Tibial nerve (tissue), 4 donors: ENCODE measurements at regions not wholly inside any gene's neighbourhood (a gene's known extent, or its start where the extent isn't known, plus 50 kb on each side); places are given as distances from the start of the nearest gene placed in this dataset.
"Not testable (repeated sequence)": the region's sequence is repeated elsewhere in the genome, so short reads cannot be mapped to it uniquely, and the experiment has no call there.

Source experiments
- DNase-seq, 2 donors: peaks; one replicate each; pipeline ENCODE4 v3.0.0-alpha.2; 2019; ENCODE audit warnings: low spot score in 2 of 2
- H3K27ac ChIP-seq, 4 donors: fragments of 200-600 bp; sonication (generic) in 3 of 4; one replicate each; pipeline ENCODE4 v1.5.1; 2017 to 2019; ENCODE audit warnings: mild to moderate bottlenecking in 1 of 4
- H3K27me3 ChIP-seq, 2 donors: fragments of 200-600 bp; sonication (generic) in 1 of 2; one replicate each; pipeline versions ENCODE4 v1.5.1 to v1.6.0; 2017 to 2019
- H3K36me3 ChIP-seq, 3 donors: fragments of 200-600 bp; sonication (generic); one replicate each; pipeline ENCODE4 v1.5.1; 2018 to 2019
- H3K4me1 ChIP-seq, 4 donors: fragments of 200-600 bp; sonication (generic) in 3 of 4; one replicate each; pipeline ENCODE4 v1.5.1; 2017 to 2019
- H3K4me3 ChIP-seq, 4 donors: fragments of 200-600 bp; sonication (generic) in 3 of 4; one replicate each; pipeline ENCODE4 v1.5.1; 2017 to 2019; ENCODE audit warnings: mild to moderate bottlenecking in 1 of 4, moderate library complexity in 1 of 4
- H3K9me3 ChIP-seq, 4 donors: fragments of 200-600 bp; sonication (generic) in 3 of 4; one replicate each; pipeline ENCODE4 v1.5.1; 2017 to 2019
- EP300 ChIP-seq, 2 donors: sonication (generic); formaldehyde crosslinking; IDR thresholded peaks; one replicate each; pipeline ENCODE4 v1.6.1; 2017; ENCODE audit warnings: antibody characterized with exemption in 2 of 2, mild to moderate bottlenecking in 1 of 2
- POLR2A ChIP-seq, 2 donors: fragments of 450-650 bp; IDR thresholded peaks; one replicate each; pipeline ENCODE4 v1.6.1; 2017; ENCODE audit warnings: antibody characterized with exemption in 2 of 2, mild to moderate bottlenecking in 2 of 2, moderate library complexity in 2 of 2
- WGBS, 2 donors: methylation state at CpG; one replicate each; pipeline ENCODE4 v1.1.5; 2018; 5-methylcytosine and 5-hydroxymethylcytosine counted together
- TF ChIP-seq, protein P1 (sequence below), 5 experiments: fragments of 200-600 bp in 3 of 5; fragments of 450-650 bp in 2 of 5; sonication (generic) in 3 of 5; IDR thresholded peaks; one replicate each; pipeline ENCODE4 v1.5.1; 2016 to 2019; ENCODE audit warnings: antibody characterized with exemption in 5 of 5, mild to moderate bottlenecking in 3 of 5, moderate library complexity in 2 of 5

GRCh38 chr10:4398602-4399001 is 427.4 kb upstream of the AKR1E2 start:
- H3K4me3 ChIP-seq = no peak overlapping the region
- H3K27me3 ChIP-seq = no peaks in the 10 kb centered on the region
- no peak for TF ChIP-seq EP300 (IDR thresholded peaks at IDR 0.05)
- TF ChIP-seq, protein P1, sequence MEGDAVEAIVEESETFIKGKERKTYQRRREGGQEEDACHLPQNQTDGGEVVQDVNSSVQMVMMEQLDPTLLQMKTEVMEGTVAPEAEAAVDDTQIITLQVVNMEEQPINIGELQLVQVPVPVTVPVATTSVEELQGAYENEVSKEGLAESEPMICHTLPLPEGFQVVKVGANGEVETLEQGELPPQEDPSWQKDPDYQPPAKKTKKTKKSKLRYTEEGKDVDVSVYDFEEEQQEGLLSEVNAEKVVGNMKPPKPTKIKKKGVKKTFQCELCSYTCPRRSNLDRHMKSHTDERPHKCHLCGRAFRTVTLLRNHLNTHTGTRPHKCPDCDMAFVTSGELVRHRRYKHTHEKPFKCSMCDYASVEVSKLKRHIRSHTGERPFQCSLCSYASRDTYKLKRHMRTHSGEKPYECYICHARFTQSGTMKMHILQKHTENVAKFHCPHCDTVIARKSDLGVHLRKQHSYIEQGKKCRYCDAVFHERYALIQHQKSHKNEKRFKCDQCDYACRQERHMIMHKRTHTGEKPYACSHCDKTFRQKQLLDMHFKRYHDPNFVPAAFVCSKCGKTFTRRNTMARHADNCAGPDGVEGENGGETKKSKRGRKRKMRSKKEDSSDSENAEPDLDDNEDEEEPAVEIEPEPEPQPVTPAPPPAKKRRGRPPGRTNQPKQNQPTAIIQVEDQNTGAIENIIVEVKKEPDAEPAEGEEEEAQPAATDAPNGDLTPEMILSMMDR (IDR thresholded peaks at IDR 0.05) = no peak
- TF ChIP-seq POLR2A (IDR thresholded peaks at IDR 0.05) = no peak
- WGBS, 2 donors = 87 to 92% methylated on average over 3 of the region's 3 CpGs
- no peaks in the 10 kb centered on the region for H3K9me3 ChIP-seq
- H3K27ac ChIP-seq = no peak overlapping the region
- no peaks in the 10 kb centered on the region for H3K36me3 ChIP-seq
- H3K4me1 ChIP-seq = no peaks in the 10 kb centered on the region
- no peak for DNase-seq

GRCh38 chr10:4397337-4397736 is 428.7 kb upstream of the AKR1E2 start:
- Histone ChIP-seq H3K27me3 (no peaks in the 10 kb centered on the region), H3K9me3 (no peaks in the 10 kb centered on the region), H3K4me3 (no peak overlapping the region), H3K27ac (no peak overlapping the region), H3K36me3 (no peaks in the 10 kb centered on the region), H3K4me1 (no peaks in the 10 kb centered on the region)
- no peak for DNase-seq
- 79 to 88% methylated on average over 3 of the region's 3 CpGs for WGBS, 2 donors
- TF ChIP-seq EP300 (IDR thresholded peaks at IDR 0.05) (no peak), POLR2A (IDR thresholded peaks at IDR 0.05) (no peak)
- TF ChIP-seq, protein P1 (IDR thresholded peaks at IDR 0.05) = no peak

- Histone ChIP-seq H3K9me3 (no peaks in the 10 kb centered on the region), H3K27ac (no peak overlapping the region)
- WGBS, 2 donors = 90 to 91% methylated on average over 9 of the region's 9 CpGs
These were observed 429.4 kb upstream of the AKR1E2 start for GRCh38 chr10:4396401-4397283.

GRCh38 chr10:4395731-4396130 is 430.3 kb upstream of the AKR1E2 start:
- Histone ChIP-seq H3K27me3 (no peaks in the 10 kb centered on the region), H3K4me1 (no peaks in the 10 kb centered on the region), H3K36me3 (no peaks in the 10 kb centered on the region), H3K27ac (no peak overlapping the region), H3K9me3 (no peaks in the 10 kb centered on the region), H3K4me3 (no peak overlapping the region)
- DNase-seq = no peak
- TF ChIP-seq, protein P1 (IDR thresholded peaks at IDR 0.05) = no peak
- WGBS, 2 donors = 77 to 89% methylated on average over 6 of the region's 6 CpGs

More at GRCh38 chr10:4396401-4397283, 429.4 kb upstream of the AKR1E2 start:
- TF ChIP-seq, protein P1 (IDR thresholded peaks at IDR 0.05) = no peak
- no peak for TF ChIP-seq EP300 (IDR thresholded peaks at IDR 0.05)
- no peak for TF ChIP-seq POLR2A (IDR thresholded peaks at IDR 0.05)
- no peak overlapping the region for H3K4me3 ChIP-seq
- no peak for DNase-seq
- H3K36me3 ChIP-seq = no peaks in the 10 kb centered on the region
- no peaks in the 10 kb centered on the region for H3K27me3 ChIP-seq
- no peaks in the 10 kb centered on the region for H3K4me1 ChIP-seq

DNA sequence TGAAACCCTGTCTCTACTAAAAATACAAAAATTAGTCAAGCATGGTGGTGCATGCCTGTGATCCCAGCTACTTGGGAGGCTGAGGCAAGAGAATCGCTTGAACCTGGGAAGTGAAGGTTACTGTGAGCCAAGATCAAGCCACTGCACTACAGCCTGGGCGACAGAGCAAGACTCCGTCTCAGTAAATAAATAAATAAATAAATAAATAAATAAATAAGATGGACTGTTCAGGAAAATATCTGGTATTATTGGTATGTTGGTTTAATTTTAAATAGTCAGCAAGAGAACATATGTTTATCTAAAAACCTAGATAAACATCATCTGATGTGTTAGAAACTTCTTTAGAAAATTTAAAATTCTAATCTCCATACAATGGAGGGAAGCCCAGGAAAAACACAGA is 431.6 kb upstream of the AKR1E2 start:
- not testable (repeated sequence) for H3K4me1 ChIP-seq, H3K36me3 ChIP-seq, H3K9me3 ChIP-seq, H3K27ac ChIP-seq, H3K4me3 ChIP-seq, H3K27me3 ChIP-seq, DNase-seq
- 94 to 97% methylated on average over 3 of the region's 3 CpGs for WGBS, 2 donors
